ENCODE measurements at regions not wholly inside any gene's neighbourhood (a gene's known extent, or its start where the extent isn't known, plus 50 kb on each side); places are given as distances from the start of the nearest gene placed in this dataset.
A peak's percentile ranks its signal among the peaks of the same experiment; 100 is the strongest.

GRCh38 chr6:157755032-157755745 lies 67.9 kb upstream of the SNX9 start (continued):
- TF ChIP-seq AFF1 (IDR thresholded peaks at IDR 0.05; ENCODE audit: low read depth in 1 of 2, partially characterized antibody in 2 of 2) (no peak), ZNF384 (IDR thresholded peaks at IDR 0.05; ENCODE audit: low read depth, low read length) (no peak), MTA1 (IDR thresholded peaks at IDR 0.05; ENCODE audit: borderline replicate concordance) (0 out of 2 replicates have a peak, but pooled peaks have one; percentile 51), ZKSCAN1 (IDR thresholded peaks at IDR 0.05; ENCODE audit: low read depth, low read length) (no peak), ID3 (CRISPR knock-in tag; IDR thresholded peaks at IDR 0.05) (peak; percentile 82), ID3 (tag; IDR thresholded peaks at IDR 0.05) (peak; percentile 99), PCBP1 (IDR thresholded peaks at IDR 0.05; ENCODE audit: low read depth, low read length, poor library complexity, severe bottlenecking) (no peak), ZBTB12 (CRISPR knock-in tag; IDR thresholded peaks at IDR 0.05) (peak; percentile 81), HOMEZ (CRISPR knock-in tag; IDR thresholded peaks at IDR 0.05) (peak; percentile 98), ZEB2 (IDR thresholded peaks at IDR 0.05) (no peak), CBFA2T3 (IDR thresholded peaks at IDR 0.05) (peak; percentile 55), SNIP1 (IDR thresholded peaks at IDR 0.05; ENCODE audit: low read depth) (no peak), CBX3 (IDR thresholded peaks at IDR 0.05; ENCODE audit: borderline replicate concordance in 1 of 2, low read length in 2 of 2) (no peak), FOXJ2 (tag; IDR thresholded peaks at IDR 0.05) (peak; percentile 58), HDAC1 (IDR thresholded peaks at IDR 0.05) (no peak), POLR2H (tag; IDR thresholded peaks at IDR 0.05; ENCODE audit: low read depth) (no peak), ZNF175 (CRISPR knock-in tag; IDR thresholded peaks at IDR 0.05; ENCODE audit: low read depth) (peak; percentile 98), ZNF165 (CRISPR knock-in tag; IDR thresholded peaks at IDR 0.05; ENCODE audit: borderline replicate concordance) (peak; percentile 97), ZNF197 (CRISPR knock-in tag; IDR thresholded peaks at IDR 0.05; ENCODE audit: low read depth) (peak; percentile 98), ELF1 (tag; IDR thresholded peaks at IDR 0.05) (no peak), DPF2 (IDR thresholded peaks at IDR 0.05) (0 out of 2 replicates have a peak, but pooled peaks have one; percentile 36)

All from K562 (cell line).